ENCODE measurements at regions not wholly inside any gene's neighbourhood (a gene's known extent, or its start where the extent isn't known, plus 50 kb on each side); places are given as distances from the start of the nearest gene placed in this dataset.

GRCh38 chr3:117696851-117697407 lies 987.4 kb downstream of the TUSC7 start:
- TF ChIP-seq, protein P1, sequence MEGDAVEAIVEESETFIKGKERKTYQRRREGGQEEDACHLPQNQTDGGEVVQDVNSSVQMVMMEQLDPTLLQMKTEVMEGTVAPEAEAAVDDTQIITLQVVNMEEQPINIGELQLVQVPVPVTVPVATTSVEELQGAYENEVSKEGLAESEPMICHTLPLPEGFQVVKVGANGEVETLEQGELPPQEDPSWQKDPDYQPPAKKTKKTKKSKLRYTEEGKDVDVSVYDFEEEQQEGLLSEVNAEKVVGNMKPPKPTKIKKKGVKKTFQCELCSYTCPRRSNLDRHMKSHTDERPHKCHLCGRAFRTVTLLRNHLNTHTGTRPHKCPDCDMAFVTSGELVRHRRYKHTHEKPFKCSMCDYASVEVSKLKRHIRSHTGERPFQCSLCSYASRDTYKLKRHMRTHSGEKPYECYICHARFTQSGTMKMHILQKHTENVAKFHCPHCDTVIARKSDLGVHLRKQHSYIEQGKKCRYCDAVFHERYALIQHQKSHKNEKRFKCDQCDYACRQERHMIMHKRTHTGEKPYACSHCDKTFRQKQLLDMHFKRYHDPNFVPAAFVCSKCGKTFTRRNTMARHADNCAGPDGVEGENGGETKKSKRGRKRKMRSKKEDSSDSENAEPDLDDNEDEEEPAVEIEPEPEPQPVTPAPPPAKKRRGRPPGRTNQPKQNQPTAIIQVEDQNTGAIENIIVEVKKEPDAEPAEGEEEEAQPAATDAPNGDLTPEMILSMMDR (IDR thresholded peaks at IDR 0.05): no peak
- TF ChIP-seq EP300 (IDR thresholded peaks at IDR 0.05): no peak
